Central memory CD4-positive, alpha-beta T cell (primary cell): ENCODE measurements at regions not wholly inside any gene's neighbourhood (a gene's known extent, or its start where the extent isn't known, plus 50 kb on each side); places are given as distances from the start of the nearest gene placed in this dataset.
"Not testable (repeated sequence)": the region's sequence is repeated elsewhere in the genome, so short reads cannot be mapped to it uniquely, and the experiment has no call there.

ENCODE experiments used
- DNase-seq: peaks from one replicate; pipeline ENCODE4 v3.0.0; 2022

- DNase-seq = no peak
Measured at GRCh38 chr6:140563728-140564127, 1189.3 kb upstream of the CITED2 start.

- no peak for DNase-seq
Measured at GRCh38 chr6:140561701-140562100, 1187.3 kb upstream of the CITED2 start.

GRCh38 chr6:140560671-140561070, 1186.2 kb upstream of the CITED2 start:
- no peak for DNase-seq

GRCh38 chr6:140559458-140559857, 1185.0 kb upstream of the CITED2 start:
- no peak for DNase-seq

GRCh38 chr6:140554421-140554820, 1180.0 kb upstream of the CITED2 start:
- no peak for DNase-seq

- no peak for DNase-seq
Measured at GRCh38 chr6:140548366-140548765, 1173.9 kb upstream of the CITED2 start.

GRCh38 chr6:140546640-140547039, 1172.2 kb upstream of the CITED2 start:
- DNase-seq = no peak

GRCh38 chr6:140544431-140544830, 1170.0 kb upstream of the CITED2 start:
- no peak for DNase-seq

- no peak for DNase-seq
Measured at GRCh38 chr6:140542863-140543262, 1168.4 kb upstream of the CITED2 start.

GRCh38 chr6:140541288-140541687, 1166.8 kb upstream of the CITED2 start:
- no peak for DNase-seq

GRCh38 chr6:140540743-140541142, 1166.3 kb upstream of the CITED2 start:
- no peak for DNase-seq

- no peak for DNase-seq
Measured at GRCh38 chr6:140538926-140539325, 1164.5 kb upstream of the CITED2 start.

- DNase-seq = no peak
Measured at GRCh38 chr6:140537834-140538705, 1163.6 kb upstream of the CITED2 start.

GRCh38 chr6:140537211-140537610, 1162.8 kb upstream of the CITED2 start:
- DNase-seq = no peak

- no peak for DNase-seq
Measured at GRCh38 chr6:140535511-140535910, 1161.1 kb upstream of the CITED2 start.

- DNase-seq = no peak
Measured at GRCh38 chr6:140533526-140533925, 1159.1 kb upstream of the CITED2 start.

GRCh38 chr6:140504776-140505175, 1130.3 kb upstream of the CITED2 start:
- DNase-seq = no peak

- DNase-seq = no peak
Measured at GRCh38 chr6:140500849-140501248, 1126.4 kb upstream of the CITED2 start.

GRCh38 chr6:140499607-140500006, 1125.2 kb upstream of the CITED2 start:
- no peak for DNase-seq

- no peak for DNase-seq
Measured at GRCh38 chr6:140494321-140495108, 1120.1 kb upstream of the CITED2 start.

- not testable (repeated sequence) for DNase-seq
Measured at GRCh38 chr6:140493470-140493869, 1119.0 kb upstream of the CITED2 start.

GRCh38 chr6:140490081-140490480, 1115.6 kb upstream of the CITED2 start:
- DNase-seq = no peak

GRCh38 chr6:140487586-140487985, 1113.1 kb upstream of the CITED2 start:
- no peak for DNase-seq
